Activated CD8-positive, alpha-beta memory T cell treated with anti-CD3 and anti-CD28 coated beads, Interleukin-2, amount 10 ng/mL, durations not matched to agents 7 days and 5 days (primary cell): ENCODE measurements at regions not wholly inside any gene's neighbourhood (a gene's known extent, or its start where the extent isn't known, plus 50 kb on each side); places are given as distances from the start of the nearest gene placed in this dataset.

Experiments
- ATAC-seq: fragments of 150-1000 bp; cut with Tn5 transposase; one replicate; pipeline ENCODE4 v1.10.0; 2021; ENCODE audit warnings: moderate library complexity
- CTCF ChIA-PET: fragments of 350-600 bp; sonication (Branson Sonifier 250); formaldehyde crosslinking; loops from one replicate; lab custom pipeline; 2021; ENCODE audit warnings: antibody characterized with exemption; lab: Charles Lee
- DNase-seq: peaks from one replicate; pipeline ENCODE4 v3.0.0-alpha.2; 2020
- H3K27ac Mint-ChIP-seq: one replicate; pipeline ENCODE4 v1.8.0; 2021; ENCODE audit warnings: mild to moderate bottlenecking, mixed read lengths
- H3K27me3 Mint-ChIP-seq: one replicate; pipeline ENCODE4 v1.8.0; 2021; ENCODE audit warnings: mixed read lengths
- H3K36me3 Mint-ChIP-seq: one replicate; pipeline ENCODE4 v1.8.0; 2021; ENCODE audit warnings: mild to moderate bottlenecking, mixed read lengths
- H3K4me1 Mint-ChIP-seq: one replicate; pipeline ENCODE4 v1.8.0; 2021; ENCODE audit warnings: mixed read lengths
- H3K4me3 Mint-ChIP-seq: one replicate; pipeline ENCODE4 v1.8.0; 2021; ENCODE audit warnings: mild to moderate bottlenecking, moderate library complexity, mixed read lengths
- H3K9me3 Mint-ChIP-seq: one replicate; pipeline ENCODE4 v1.8.0; 2022; ENCODE audit warnings: low read depth, mixed read lengths

GRCh38 chr1:198472997-198473396 is 67.5 kb downstream of the ATP6V1G3 start:
- Mint-ChIP-seq H3K27me3 (no peaks in the 10 kb centered on the region), H3K27ac (no peak overlapping the region), H3K36me3 (no peaks in the 10 kb centered on the region), H3K9me3 (peaks cover 2% of the 10 kb centered on the region), H3K4me1 (no peaks in the 10 kb centered on the region), H3K4me3 (no peak overlapping the region)
- CTCF ChIA-PET = no interaction called here
- no peak for ATAC-seq
- DNase-seq = no peak

- CTCF ChIA-PET = no interaction called here
- no peak overlapping the region for H3K4me3 Mint-ChIP-seq
- no peaks in the 10 kb centered on the region for H3K4me1 Mint-ChIP-seq
- H3K36me3 Mint-ChIP-seq = no peaks in the 10 kb centered on the region
- no peak overlapping the region for H3K27ac Mint-ChIP-seq
- peaks cover 2% of the 10 kb centered on the region for H3K9me3 Mint-ChIP-seq
- no peaks in the 10 kb centered on the region for H3K27me3 Mint-ChIP-seq
- ATAC-seq = no peak
- DNase-seq = no peak
These were observed 68.4 kb downstream of the ATP6V1G3 start for GRCh38 chr1:198472119-198472518.

- H3K27me3 Mint-ChIP-seq = no peaks in the 10 kb centered on the region
- no peak overlapping the region for H3K4me3 Mint-ChIP-seq
- H3K36me3 Mint-ChIP-seq = peaks cover 2% of the 10 kb centered on the region
- ATAC-seq (no peak), DNase-seq (no peak)
- H3K27ac Mint-ChIP-seq = no peak overlapping the region
- H3K9me3 Mint-ChIP-seq = peaks cover 1% of the 10 kb centered on the region
- H3K4me1 Mint-ChIP-seq = peaks cover 17% of the 10 kb centered on the region
- CTCF ChIA-PET = interaction anchor here (0.7 to 1.7 kb wide), 2 partner anchors 183 to 380 kb away, joined by 3 to 4 read pairs; no protein-coding TSS in a partner anchor
These were observed 72.6 kb downstream of the ATP6V1G3 start for GRCh38 chr1:198467907-198468306.

GRCh38 chr1:198467342-198467741 is 73.1 kb downstream of the ATP6V1G3 start:
- no peaks in the 10 kb centered on the region for H3K9me3 Mint-ChIP-seq
- peaks cover 23% of the 10 kb centered on the region for H3K4me1 Mint-ChIP-seq
- peaks cover 2% of the 10 kb centered on the region for H3K36me3 Mint-ChIP-seq
- CTCF ChIA-PET = interaction anchor here (0.7 to 1.7 kb wide), 3 partner anchors 183 to 598 kb away, joined by 3 to 4 read pairs (median 4); no protein-coding TSS in a partner anchor
- DNase-seq (no peak), ATAC-seq (no peak)
- H3K27ac Mint-ChIP-seq = no peak overlapping the region
- H3K4me3 Mint-ChIP-seq = no peak overlapping the region
- H3K27me3 Mint-ChIP-seq = no peaks in the 10 kb centered on the region

GRCh38 chr1:198465201-198466144 is 75.0 kb downstream of the ATP6V1G3 start:
- CTCF ChIA-PET = interaction anchor here (0.9 to 1.1 kb wide), 3 partner anchors 107 to 926 kb away, joined by 3 to 5 read pairs (median 3); no protein-coding TSS in a partner anchor

GRCh38 chr1:198463709-198464108 is 76.8 kb downstream of the ATP6V1G3 start:
- Mint-ChIP-seq H3K36me3 (peaks cover 8% of the 10 kb centered on the region), H3K9me3 (no peaks in the 10 kb centered on the region), H3K27me3 (no peaks in the 10 kb centered on the region), H3K4me3 (no peak overlapping the region), H3K4me1 (peaks cover 25% of the 10 kb centered on the region), H3K27ac (no peak overlapping the region)
- DNase-seq = no peak
- no peak for ATAC-seq
- CTCF ChIA-PET = interaction anchor here (1.1 kb wide), 1 partner anchor 480 kb away, joined by 3 read pairs; no protein-coding TSS in a partner anchor

More at GRCh38 chr1:198465201-198466144, 75.0 kb downstream of the ATP6V1G3 start:
- Mint-ChIP-seq H3K9me3 (no peaks in the 10 kb centered on the region), H3K27me3 (no peaks in the 10 kb centered on the region), H3K27ac (no peak overlapping the region), H3K4me3 (no peak overlapping the region), H3K4me1 (peaks cover 25% of the 10 kb centered on the region), H3K36me3 (peaks cover 5% of the 10 kb centered on the region)
- ATAC-seq (peak; percentile 61), DNase-seq (no peak)

GRCh38 chr1:198462365-198463019 is 78.0 kb downstream of the ATP6V1G3 start:
- Mint-ChIP-seq H3K4me3 (no peak overlapping the region), H3K27me3 (no peaks in the 10 kb centered on the region), H3K36me3 (peaks cover 8% of the 10 kb centered on the region), H3K4me1 (peaks cover 25% of the 10 kb centered on the region), H3K9me3 (no peaks in the 10 kb centered on the region), H3K27ac (no peak overlapping the region)
- DNase-seq (peak; percentile 56), ATAC-seq (peak; percentile 90)
- CTCF ChIA-PET = no interaction called here

GRCh38 chr1:198455966-198456365 is 84.5 kb downstream of the ATP6V1G3 start:
- CTCF ChIA-PET = no interaction called here
- DNase-seq (no peak), ATAC-seq (no peak)
- Mint-ChIP-seq H3K27ac (no peak overlapping the region), H3K9me3 (peaks cover 2% of the 10 kb centered on the region), H3K36me3 (peaks cover 7% of the 10 kb centered on the region), H3K27me3 (no peaks in the 10 kb centered on the region), H3K4me3 (no peak overlapping the region), H3K4me1 (no peaks in the 10 kb centered on the region)

- ATAC-seq (no peak), DNase-seq (no peak)
- Mint-ChIP-seq H3K27ac (no peak overlapping the region), H3K4me1 (peaks cover 4% of the 10 kb centered on the region), H3K27me3 (no peaks in the 10 kb centered on the region), H3K36me3 (peaks cover 1% of the 10 kb centered on the region), H3K4me3 (no peak overlapping the region), H3K9me3 (no peaks in the 10 kb centered on the region)
- CTCF ChIA-PET = no interaction called here
These were observed 90.6 kb downstream of the ATP6V1G3 start for GRCh38 chr1:198449727-198450433.

- H3K9me3 Mint-ChIP-seq = no peaks in the 10 kb centered on the region
- no peak overlapping the region for H3K4me3 Mint-ChIP-seq
These were observed 91.2 kb downstream of the ATP6V1G3 start for GRCh38 chr1:198449261-198449660.

GRCh38 chr1:198447468-198447867 is 93.0 kb downstream of the ATP6V1G3 start:
- no peaks in the 10 kb centered on the region for H3K36me3 Mint-ChIP-seq
- H3K9me3 Mint-ChIP-seq = no peaks in the 10 kb centered on the region
- H3K4me1 Mint-ChIP-seq = peaks cover 4% of the 10 kb centered on the region

More at GRCh38 chr1:198449261-198449660, 91.2 kb downstream of the ATP6V1G3 start:
- Mint-ChIP-seq H3K36me3 (peaks cover 1% of the 10 kb centered on the region), H3K27me3 (no peaks in the 10 kb centered on the region), H3K27ac (no peak overlapping the region), H3K4me1 (peaks cover 4% of the 10 kb centered on the region)
- CTCF ChIA-PET = no interaction called here
- ATAC-seq (no peak), DNase-seq (no peak)

GRCh38 chr1:198445872-198446271 is 94.6 kb downstream of the ATP6V1G3 start:
- Mint-ChIP-seq H3K27ac (no peak overlapping the region), H3K36me3 (no peaks in the 10 kb centered on the region), H3K27me3 (no peaks in the 10 kb centered on the region), H3K4me1 (peaks cover 4% of the 10 kb centered on the region), H3K4me3 (no peak overlapping the region), H3K9me3 (no peaks in the 10 kb centered on the region)
- no peak for DNase-seq
- CTCF ChIA-PET = no interaction called here
- ATAC-seq = no peak

More at GRCh38 chr1:198447468-198447867, 93.0 kb downstream of the ATP6V1G3 start:
- no peak overlapping the region for H3K4me3 Mint-ChIP-seq
- H3K27ac Mint-ChIP-seq = no peak overlapping the region
- CTCF ChIA-PET = interaction anchor here (1.4 to 1.8 kb wide), 2 partner anchors 10 to 89 kb away, joined by 3 to 4 read pairs; no protein-coding TSS in a partner anchor
- H3K27me3 Mint-ChIP-seq = no peaks in the 10 kb centered on the region
- DNase-seq (no peak), ATAC-seq (no peak)

GRCh38 chr1:198444792-198445191 is 95.7 kb downstream of the ATP6V1G3 start:
- Mint-ChIP-seq H3K4me3 (no peak overlapping the region), H3K27me3 (no peaks in the 10 kb centered on the region), H3K9me3 (no peaks in the 10 kb centered on the region), H3K36me3 (no peaks in the 10 kb centered on the region), H3K27ac (no peak overlapping the region), H3K4me1 (peaks cover 4% of the 10 kb centered on the region)
- ATAC-seq (no peak), DNase-seq (no peak)
- CTCF ChIA-PET = no interaction called here
